HG02938 (cell line): ENCODE measurements at regions not wholly inside any gene's neighbourhood (a gene's known extent, or its start where the extent isn't known, plus 50 kb on each side); places are given as distances from the start of the nearest gene placed in this dataset.

Experiments used
- ATAC-seq: cut with Tn5 transposase; IDR thresholded peaks from one replicate; pipeline ENCODE4 v1.9.1; 2021; ENCODE audit warnings: mild to moderate bottlenecking, moderate library complexity; ENCODE audit not compliant: unreplicated experiment

DNA sequence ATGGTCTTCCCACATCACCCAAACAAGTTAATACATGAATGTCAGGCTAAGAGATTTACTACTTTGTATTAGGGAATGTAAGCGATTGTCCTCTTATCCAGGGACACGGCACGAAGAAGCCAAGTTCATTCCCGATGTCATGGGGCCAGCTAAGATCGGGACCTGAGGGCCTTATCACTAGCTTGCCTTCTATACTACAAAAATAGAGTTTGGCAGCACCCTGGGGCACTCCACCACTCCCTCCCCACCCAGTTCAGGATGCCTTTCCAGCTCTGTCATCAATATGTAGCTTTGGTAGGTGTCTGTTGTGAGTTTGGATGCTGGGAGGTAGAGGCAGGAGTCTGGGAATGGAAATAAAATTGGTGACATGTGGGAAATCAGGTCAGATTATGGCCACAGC, 197.5 kb downstream of the ATG4C start:
- no peak for ATAC-seq

DNA sequence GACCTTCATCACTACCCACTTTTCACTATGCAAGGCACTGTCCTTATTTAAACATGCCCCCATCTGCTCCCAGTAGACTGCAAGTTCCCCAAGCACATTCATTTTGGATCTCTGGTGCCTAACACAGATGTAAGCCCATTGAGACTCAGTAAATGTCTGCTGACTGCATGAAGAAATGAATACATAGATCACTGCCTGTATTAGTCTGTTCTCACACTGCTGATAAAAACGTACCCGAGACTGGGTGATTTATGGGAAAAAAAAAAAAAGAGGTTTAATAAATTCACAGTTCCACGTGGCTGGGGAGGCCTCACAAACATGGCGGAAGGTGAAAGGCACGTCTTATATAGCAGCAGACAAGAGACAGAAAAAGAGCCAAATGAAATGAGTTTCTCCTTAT, 204.9 kb downstream of the ATG4C start:
- no peak for ATAC-seq

DNA sequence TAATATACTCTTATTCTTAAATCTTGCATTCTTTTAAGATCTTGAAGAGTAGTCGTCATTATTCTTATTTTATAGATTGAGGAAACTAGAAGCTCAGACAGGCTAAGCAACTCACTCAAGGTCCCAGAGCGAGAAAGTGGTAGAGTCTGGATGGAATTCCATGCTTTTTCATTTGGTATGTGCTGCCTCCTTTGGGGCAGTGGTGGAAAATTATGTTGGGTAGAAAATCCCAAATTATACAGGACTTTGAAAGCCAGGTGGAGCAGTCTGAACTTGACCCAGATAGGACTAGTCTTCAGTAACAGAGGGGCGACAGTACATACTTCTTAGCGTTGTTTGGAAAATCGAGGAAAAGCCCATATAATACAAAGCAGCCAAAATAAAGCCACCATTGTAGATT, 205.6 kb downstream of the ATG4C start:
- no peak for ATAC-seq

DNA sequence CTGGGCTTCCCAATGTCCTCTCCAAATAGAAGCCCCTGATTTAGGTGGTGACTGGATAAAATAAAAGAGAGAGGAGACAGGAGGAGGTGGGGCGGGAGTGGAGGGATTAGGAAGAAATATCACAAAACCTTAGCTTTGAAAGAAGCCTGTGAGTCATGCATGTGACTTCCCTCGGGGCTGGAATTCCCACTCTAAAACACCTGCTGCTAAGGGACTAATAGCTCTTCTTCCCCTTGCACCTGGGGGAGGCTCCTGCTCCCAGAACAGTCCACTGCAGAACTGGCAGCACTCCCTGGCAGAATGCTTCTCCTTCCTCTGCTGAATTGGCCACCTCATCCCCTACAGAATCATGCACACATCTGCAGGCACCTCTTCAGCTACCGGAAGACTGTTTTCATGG, 207.2 kb downstream of the ATG4C start:
- ATAC-seq, result no peak

DNA sequence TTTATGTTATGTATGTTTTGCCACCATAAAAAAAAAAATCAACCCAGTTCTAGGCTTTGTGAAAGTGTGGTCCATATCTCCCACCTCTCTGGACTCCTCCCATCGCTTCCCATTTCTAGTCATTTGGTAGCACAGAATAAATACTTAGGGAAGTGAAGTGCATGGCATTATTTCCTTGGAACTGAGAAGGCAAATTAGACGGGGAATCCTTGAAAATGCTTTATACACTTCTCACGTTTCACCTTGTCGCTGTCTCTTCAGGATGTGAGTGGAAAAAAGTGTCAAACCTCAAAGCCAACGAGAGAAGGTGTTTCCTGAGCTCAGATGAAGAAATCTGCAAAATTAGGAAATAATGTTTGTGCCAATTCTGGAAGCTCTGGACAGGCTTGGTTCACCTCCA, 209.9 kb downstream of the ATG4C start:
- ATAC-seq, result no peak

DNA sequence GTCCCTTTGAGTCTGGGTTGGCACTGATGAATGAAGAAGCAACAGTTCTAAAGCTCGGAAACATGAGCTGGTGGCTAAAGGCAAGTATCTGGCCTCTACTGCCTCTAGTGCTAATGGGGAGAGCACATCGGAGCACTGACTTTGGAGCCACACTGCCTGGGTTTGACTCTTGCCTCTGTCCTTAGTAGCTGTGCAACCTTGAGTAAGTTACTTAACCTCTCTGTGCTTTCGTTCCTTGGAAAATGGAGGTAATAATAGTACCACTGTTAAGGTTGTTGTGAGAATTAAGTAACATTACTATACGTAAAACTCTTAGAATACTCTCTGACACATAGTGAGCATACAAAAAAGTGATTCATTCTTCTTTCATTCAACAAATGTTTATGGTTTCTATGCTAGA, 211.2 kb downstream of the ATG4C start:
- no peak for ATAC-seq

DNA sequence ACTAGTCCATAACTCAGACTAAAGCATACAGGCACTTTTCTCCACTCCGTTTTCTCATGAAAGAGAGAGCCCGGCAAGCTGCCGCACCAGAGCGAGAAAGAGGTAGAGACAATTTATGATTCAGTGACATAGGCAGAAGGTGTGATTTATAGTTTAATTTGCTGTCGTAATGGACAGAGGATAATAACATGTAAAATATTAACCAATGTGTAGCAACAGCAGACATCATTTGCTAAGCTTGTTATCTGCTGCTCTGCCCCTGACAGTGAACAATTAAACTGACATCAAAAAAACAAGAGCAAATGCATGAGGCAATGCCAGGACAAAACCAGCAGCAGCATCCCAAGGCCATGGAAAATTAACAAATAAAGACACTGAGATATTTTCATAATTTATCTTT, 214.0 kb downstream of the ATG4C start:
- no peak for ATAC-seq

DNA sequence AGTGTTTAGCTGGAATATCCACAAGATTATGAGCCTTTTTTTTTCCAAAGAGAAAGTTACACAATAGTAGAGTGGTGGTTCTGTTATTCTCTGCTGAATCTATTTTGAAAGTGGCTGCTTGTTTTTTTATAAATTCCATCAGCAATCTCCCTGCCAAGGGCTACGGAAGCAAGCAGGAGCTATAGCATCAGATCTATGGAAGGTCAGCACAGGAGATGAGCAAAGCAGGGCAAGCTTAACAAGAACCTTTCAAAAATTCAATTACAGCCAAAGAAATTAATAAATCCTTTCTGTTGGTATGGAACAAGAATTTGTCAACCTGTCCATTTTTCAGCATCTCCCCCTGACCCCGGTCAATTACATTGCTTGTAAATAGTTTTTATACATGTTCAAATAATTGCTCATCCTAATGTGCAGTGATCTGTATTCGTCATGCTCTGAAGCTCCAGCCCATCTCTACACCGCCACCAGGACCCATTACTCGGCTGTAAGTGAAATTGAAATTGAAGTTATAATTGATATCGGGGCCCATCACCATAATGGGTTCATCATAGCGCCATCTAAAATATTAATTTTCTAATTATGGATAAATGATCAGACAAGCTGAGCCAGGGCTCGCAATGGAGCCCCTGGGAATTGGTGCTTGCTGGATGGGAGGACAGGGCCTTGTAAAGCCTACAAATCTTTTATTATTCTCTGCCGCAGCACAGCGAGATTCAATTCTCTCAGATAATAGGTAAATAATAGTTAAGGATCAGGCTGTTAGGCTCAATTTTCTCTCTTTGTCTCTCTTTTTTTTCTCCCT, 215.1 kb downstream of the ATG4C start:
- ATAC-seq, result no peak

DNA sequence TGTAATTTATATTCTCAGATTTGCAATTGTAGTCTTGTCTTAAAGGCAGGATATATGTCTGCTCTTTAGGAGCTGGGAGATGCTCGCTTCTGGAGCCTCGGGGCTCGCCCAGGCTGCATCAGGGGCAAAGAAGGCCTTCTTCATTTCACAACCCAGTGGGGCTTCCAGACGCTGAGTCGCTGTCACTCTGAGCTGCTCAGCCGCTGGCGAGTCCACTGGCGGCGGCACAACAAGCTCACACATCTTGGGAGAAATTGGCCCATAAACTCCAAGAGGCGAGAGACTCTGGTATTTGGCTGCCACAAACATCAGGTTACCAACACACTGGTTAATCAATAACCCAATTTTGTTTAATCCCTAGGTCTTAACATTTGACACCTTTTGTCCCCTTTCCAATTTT, 216.6 kb downstream of the ATG4C start:
- ATAC-seq, result no peak

DNA sequence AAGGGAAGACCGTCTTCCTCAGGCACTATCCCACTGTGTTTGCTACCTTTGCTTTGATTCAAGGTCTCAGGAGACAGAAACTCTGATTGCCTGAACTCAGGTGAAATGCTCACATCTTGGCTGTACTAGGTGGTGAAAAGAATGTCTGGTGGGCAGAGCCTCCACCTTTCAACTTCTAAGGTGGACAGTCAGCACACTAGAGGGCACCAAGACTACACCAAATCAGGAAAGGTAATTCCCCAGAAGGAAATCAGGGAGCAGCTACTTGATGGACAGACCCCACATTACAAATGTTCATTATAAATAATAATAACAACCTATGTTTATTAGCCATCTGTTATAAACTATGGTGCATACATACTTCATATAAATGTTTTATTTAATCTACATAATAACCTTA, 220.9 kb downstream of the ATG4C start:
- no peak for ATAC-seq

DNA sequence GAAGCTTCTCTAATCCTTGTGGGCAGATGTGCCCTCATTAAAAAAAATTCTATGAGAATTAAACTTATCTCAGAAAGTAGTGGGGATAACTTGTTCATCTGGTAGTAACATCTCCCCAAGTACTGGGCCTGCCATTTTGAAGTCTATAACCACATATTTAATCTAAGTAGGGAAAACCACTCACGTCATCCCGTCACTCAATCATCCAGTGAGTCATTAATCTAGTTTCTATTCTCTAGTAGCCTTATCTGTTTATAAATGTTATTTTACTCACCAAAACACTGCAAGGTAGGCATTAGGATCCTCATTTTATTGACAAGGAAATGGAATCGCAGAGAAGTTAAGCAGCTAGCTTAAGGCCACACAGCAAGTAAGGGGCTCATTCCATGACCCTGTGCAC, 221.9 kb downstream of the ATG4C start:
- ATAC-seq, result no peak

DNA sequence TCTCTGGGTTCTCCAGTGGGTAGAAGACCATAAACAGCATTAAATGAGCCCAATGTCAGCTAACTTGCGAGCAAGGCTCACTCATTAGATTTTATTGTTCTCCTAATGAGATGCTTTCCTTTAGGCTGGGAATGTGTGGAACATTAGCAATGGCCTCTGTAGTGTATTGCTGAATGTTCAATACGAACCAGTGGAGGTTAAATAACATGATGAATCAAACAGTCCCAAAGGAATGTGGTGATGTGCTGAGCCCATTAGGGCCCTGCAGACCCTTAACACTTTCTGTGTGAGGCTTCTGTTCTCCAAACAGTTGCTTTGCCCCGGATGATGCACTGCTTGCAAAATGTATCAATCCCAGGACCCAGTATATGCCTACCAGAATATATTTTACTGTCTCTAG, 225.5 kb downstream of the ATG4C start:
- ATAC-seq, result no peak

DNA sequence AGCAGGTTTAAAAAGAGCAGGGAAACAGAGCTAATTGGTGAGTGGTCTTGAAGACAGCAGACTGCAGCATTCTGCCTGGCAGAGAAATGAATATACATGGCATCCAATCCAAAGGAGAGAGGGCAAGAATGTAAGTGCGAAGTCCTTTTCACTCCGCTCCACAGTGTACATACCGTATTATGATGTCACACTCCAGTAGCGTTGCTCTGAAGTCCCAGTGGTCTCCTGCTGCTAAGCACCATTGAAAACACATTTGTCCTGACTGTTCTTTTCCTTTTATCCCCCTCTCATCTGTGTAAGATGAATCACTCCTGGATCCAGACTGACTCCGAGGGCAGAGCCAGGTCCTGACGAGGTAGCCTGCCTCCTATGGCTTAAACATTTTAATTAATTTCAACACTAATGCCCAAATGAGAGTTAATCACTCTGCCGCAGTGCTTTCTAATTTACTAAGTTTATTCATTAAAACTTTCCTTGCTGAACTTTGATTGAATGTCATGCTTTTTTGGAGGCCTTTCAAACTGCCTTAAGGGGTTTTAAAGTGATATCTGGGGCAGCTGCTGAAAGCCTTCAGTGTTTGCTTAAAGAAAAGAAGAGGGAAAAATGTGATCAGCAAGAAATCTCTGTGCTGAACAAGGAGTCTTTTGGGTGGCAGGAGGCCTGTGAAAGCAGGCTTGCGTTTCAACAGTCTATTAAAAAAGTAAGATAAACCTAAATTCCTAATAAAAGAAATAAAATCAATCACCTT, 227.2 kb downstream of the ATG4C start:
- ATAC-seq, result no peak

DNA sequence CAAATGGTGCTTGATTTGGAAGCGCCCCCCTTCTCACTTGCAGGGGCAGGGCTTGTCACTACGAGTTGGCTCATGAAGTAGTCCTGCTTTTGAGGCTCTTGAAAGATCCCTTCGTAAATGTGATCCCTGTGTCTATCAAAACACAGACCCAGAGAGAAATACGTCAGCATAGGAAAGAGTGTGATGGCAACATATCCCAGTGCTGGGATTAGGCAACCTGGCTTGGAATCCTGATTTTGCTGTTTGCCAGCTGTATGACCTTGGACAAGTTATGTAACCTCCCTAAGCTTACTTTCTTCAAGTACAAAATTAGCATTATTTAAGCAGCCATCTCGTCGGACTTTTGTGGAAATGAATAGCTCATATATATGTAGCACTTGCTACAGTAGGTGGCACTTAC, 228.4 kb downstream of the ATG4C start:
- no peak for ATAC-seq

DNA sequence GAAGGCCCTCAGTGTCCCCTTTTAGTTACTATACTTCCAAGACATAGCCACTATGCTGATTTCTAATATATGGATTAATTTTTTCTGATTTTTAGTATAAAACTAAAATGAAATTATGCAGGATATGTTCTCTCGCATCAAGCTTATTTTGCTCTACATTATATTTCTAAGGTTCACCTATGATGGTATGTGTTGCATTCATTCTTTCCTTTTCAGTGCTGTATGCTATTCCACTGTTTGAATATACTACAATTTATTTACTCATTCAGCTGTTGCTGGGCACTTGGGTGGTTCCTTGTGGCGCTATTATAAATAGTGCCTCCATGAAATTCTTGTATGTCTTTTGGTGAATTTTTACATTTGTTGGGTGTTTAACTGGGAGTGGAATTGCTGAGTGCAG, 230.3 kb downstream of the ATG4C start:
- no peak for ATAC-seq

DNA sequence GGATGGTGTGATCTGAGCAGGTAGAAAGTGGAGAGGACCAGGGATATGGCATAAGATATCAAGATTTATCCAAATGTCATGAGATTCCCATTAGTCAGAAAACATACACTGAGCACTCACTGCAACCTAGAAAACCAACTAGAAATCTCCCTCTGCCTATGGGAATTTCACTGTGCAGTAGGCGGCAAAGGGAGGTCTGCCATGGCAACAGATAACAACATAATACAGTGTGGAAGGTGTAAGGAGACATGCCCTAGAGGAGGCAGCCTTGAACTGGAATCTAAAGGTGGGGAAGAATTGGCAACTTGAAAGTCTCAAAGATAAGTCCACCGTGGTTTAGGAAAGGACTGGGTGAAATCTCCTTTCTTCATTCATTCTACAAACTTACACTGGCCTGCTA, 238.4 kb downstream of the ATG4C start:
- ATAC-seq, result no peak

DNA sequence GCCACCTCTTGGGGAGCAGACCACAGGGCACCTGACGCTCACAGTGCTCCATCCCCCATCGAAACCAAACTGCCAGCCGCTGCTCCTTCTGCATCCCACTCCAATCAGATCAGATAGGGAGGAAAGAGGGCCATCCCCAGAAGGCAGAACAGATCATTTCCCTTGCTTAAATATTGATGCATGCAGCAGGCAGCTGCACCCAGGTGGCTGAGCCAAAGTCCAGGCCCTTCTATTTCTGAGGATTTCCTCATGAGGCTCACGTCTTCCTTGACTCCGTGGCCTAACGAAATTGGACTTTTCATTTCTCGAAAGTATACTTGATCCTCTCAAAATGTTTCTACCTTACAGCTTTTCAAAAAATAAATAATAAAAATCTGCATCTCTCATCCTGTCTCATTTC, 239.2 kb downstream of the ATG4C start:
- ATAC-seq, result no peak

DNA sequence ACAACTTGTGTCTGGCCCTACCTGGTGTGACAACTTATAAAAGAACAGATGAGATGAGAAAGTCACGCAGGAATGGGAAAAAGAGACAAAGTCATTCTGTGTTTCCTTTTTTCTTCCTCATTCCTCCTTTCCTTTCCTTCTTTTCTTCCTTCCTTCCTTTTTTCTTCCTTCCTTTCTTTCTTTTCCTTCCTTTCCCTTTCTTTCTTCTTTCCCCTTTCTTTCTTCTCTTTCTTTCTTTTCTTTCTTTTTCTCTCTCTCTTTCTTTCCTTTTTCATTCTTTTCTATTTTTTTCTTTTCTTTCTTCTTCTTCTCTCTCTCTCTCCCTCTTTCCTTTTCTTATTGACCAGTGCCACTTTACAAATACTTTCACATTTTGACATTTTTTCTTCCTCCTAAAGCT, 239.7 kb downstream of the ATG4C start:
- no peak for ATAC-seq

DNA sequence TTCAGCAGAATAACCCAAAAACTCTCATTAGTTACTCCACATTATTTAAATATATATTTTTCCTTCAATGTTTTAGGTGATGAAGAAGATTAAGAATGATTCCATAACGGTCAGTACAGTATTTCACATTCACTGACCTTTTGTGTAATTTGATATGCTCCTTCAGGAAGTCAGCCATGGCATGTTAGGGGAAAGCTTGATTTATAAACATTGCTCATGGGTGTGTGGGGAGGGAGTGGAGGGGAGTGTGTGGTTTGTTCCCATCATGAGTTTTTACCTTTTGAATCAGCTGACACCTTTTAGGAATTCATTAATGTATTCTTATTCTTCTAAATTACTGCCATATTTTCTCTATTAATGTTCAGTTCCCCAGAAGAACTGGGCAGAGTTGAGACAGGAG, 240.2 kb downstream of the ATG4C start:
- no peak for ATAC-seq

DNA sequence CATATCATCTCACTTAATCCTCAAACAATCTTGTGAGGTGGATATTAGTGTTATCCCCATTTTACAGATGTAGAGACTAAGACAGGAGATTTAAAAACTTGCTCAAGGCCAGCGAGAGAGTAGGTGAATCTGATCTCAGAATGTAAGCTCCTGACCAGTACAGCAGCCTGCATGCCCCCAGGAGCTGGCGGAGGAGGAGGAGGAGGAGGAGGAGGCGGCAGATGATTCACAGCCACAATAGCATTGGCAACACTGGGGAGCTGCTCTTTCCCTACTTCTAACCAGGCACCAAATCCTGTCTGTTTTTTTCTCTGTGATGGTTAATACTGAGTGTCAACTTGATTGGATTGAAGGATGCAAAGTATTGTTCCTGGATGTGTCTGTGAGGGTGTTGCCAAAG, 243.2 kb downstream of the ATG4C start:
- no peak for ATAC-seq

DNA sequence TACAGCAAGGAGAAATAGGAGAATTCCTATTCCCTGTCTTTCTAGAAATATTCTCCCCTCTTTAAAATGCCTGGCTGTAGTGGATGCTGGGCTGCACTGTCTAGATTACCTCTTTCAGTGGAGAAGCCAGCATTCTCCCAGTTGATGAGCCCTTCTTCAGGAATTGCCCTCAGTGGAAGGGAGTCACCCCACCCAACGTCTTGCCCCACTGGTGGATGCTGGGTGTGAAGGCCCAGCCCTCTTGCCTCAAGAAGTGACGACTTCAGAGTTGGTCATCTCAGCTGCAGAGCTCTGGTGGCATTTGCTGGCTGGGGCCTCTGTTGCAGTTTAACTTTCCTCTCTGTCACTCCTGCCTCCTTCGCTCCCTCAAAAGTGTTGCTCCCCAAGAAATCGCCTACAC, 248.2 kb downstream of the ATG4C start:
- no peak for ATAC-seq

DNA sequence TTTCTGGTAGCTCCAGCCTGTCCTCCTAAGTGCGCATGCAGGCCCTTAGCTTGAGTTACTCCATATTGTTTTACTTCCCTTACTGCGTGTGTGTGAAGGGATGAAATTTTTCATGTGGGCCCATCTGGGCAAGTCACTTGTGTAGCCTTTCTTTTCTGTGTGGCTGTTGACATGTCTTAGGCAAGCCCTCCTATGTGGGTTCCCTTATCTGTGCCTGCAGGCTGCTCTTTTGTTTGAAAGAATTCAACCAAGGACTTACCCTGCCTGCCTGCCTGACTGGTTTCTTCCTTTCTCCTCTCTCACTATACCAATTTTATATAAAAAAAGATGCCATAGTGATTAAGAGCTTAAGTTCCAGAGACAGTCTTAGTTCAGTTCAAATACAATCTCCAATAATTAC, 249.3 kb downstream of the ATG4C start:
- no peak for ATAC-seq

DNA sequence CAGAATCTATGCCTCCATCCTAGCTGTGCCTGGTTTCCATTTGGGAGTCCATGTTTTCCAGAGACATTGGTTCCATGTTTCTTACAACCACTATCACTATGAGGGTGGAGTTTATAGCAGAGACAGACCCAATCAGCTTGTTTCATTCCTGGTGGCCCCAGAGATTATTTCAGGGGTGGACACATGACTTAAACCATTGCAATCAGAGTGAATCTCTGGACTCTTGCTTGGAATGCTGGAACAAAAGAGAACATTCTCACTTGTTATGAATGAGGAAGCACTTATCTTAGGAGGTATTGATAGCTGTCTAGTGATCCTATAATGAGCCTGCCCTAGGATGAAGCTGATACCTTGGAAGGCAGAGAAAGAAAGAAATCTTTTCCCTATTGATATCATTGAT, 250.3 kb downstream of the ATG4C start:
- no peak for ATAC-seq
